Glomerular visceral epithelial cell (primary cell): ENCODE measurements at regions not wholly inside any gene's neighbourhood (a gene's known extent, or its start where the extent isn't known, plus 50 kb on each side); places are given as distances from the start of the nearest gene placed in this dataset.
"Not testable (repeated sequence)": the region's sequence is repeated elsewhere in the genome, so short reads cannot be mapped to it uniquely, and the experiment has no call there.

Experiments used
- DNase-seq: peaks from one replicate; pipeline ENCODE4 v3.0.0-alpha.2; 2016; ENCODE audit errors: extremely low spot score

GRCh38 chr2:2663401-2664036 is 332.4 kb upstream of the MYT1L start:
- DNase-seq = no peak

GRCh38 chr2:2662847-2663356 is 331.8 kb upstream of the MYT1L start:
- no peak for DNase-seq

- DNase-seq = no peak
Measured at GRCh38 chr2:2662037-2662846, 331.2 kb upstream of the MYT1L start.

GRCh38 chr2:2660789-2661355 is 329.8 kb upstream of the MYT1L start:
- no peak for DNase-seq

DNA sequence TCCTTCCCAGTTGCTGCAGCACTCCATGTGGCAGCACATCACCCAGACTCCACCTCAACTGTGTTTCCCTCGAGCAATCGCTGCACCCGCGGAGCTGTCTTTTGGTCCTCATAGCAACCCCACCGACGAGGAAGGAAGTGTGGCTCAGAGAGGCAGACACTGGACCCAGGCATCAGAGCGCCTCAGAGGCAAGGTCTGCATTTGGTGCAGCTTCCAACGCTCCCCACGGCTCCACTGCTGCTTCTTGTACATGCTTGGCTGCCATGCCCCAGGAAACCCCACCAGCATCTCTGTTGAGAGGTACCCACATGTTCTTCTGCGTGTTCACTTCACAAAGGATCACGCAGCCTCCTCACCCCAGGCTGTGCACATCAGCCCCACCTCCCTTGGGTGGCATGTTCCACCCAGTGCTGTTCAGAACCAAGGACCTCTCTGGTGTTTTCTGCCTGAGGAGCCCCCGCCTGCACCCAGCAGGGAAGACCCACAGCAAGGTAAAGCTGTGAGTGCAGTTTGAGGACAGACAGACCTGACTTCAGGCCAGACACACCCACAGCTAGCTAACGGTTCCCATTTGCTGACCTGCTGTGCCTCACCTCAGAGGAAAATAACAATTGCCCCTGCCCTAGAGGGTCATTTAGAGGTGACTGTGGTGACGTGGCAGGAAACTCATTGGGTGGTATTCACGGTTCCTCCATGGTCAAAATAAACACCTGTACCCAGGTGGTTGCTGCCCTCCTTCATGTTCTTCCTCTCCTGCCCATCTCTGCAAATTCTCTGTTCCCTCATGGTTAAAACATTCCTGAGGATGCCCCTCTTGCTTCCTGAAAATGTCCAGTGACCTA is 326.3 kb upstream of the MYT1L start:
- DNase-seq = no peak

GRCh38 chr2:2656115-2657011 is 325.3 kb upstream of the MYT1L start:
- no peak for DNase-seq

DNA sequence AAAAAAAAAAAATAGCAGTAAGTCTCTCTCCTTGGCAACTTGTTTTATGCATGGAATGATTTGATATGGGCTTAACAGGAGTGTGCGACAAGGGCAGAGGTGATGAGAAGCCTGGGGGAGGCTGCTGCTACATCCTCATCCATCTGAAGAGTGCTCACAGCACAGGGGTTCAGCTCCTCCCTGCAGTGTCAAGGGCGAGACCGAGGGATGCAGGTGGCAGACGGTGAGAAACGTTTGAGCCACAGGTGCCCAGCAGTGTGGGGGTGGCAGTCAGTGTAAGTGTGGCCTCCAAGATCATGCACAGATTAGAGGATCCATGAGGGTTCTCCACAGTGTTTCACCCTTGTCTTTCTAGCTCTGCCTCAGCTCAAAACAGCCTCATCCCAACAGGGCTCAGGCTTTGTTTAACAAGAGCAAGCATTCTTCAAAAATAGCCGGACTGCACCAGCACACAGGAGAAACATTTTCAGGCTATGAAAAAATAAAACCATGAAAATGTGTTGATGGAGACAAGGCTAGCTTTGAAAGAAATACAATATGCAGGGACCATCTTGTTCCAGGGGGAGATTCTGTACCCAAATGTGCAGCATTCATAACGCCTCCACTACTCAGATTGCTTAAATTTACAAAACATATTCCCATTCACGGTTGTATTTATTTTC is 324.5 kb upstream of the MYT1L start:
- DNase-seq = no peak

DNA sequence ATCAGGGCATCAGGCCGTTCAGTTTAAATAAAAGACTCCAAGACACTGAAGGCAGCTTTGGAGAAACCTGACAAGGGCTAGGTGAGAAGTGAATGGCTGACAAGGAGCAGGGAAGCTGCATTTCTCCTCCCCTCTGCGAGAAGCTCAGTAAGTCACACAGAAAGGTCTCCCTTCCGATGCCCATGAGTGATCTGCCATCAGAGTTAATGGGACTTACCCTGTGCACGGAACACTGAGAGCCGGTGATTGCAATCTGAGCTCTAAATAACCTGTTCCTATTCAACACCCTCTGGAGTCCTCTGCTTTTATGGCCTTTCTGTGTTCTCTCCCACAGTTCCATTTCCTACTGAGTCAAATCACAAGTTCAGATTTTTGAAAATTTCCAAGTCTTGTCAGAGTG is 322.2 kb upstream of the MYT1L start:
- DNase-seq = no peak

GRCh38 chr2:2650608-2651375 is 319.7 kb upstream of the MYT1L start:
- no peak for DNase-seq

GRCh38 chr2:2649109-2650072 is 318.3 kb upstream of the MYT1L start:
- no peak for DNase-seq

- no peak for DNase-seq
Measured at GRCh38 chr2:2648094-2648493, 317.0 kb upstream of the MYT1L start.

DNA sequence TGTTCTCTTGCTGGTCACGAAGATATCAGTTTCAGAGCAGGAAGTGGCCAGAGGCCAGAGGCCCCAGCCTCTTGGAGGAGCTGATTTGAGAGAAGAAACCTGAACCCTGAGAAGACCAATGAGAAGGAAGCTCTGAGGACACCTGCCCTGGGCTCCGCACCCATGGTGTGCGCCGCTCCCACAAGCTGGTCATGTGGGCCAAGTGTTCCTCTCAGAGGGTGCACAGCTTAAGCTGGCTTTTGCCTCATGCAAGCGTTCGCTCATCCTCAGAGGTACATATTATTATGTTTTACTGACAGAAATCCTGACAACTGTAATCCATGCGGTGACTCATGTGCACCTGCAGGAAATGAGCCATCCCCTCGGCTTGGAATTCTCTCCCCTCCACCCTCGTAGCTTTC is 316.1 kb upstream of the MYT1L start:
- no peak for DNase-seq

DNA sequence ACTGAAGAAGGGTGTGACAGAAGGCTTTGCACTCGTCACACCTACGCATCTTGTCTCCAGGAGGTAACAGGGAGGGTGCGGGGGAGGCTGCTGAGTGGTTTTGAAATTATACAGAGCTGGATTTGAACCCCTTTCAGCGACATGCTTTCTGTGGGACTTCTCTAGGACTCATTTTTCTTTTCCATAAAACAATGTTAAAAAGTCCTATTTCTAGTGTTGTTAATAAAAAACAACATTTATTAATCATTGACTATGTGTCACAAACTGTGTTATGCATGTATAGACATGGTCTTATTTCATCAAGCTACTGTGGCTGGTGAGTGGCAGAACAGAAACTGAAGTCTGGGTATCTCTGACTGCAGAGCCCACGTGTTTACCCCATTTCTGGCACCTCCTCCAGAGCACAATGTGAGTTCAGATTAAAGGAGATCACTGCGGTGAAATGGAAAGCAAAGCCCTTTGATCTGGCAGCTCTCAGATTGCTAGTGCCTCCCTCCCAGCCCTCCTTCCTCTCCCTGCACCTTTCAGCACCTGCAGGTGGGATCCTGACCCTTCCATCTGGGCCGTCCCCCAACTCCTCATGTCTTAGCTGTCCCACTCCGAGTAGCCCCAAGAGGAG is 315.5 kb upstream of the MYT1L start:
- no peak for DNase-seq

GRCh38 chr2:2645162-2645855 is 314.2 kb upstream of the MYT1L start:
- no peak for DNase-seq

GRCh38 chr2:2644751-2645150 is 313.7 kb upstream of the MYT1L start:
- DNase-seq = not testable (repeated sequence)

GRCh38 chr2:2644040-2644439 is 313.0 kb upstream of the MYT1L start:
- DNase-seq = no peak
